ENCODE measurements at regions not wholly inside any gene's neighbourhood (a gene's known extent, or its start where the extent isn't known, plus 50 kb on each side); places are given as distances from the start of the nearest gene placed in this dataset.

- TF ChIP-seq CBX8 (IDR thresholded peaks at IDR 0.05; ENCODE audit: borderline replicate concordance, low read depth, low read length) (no peak), MAFK (IDR thresholded peaks at IDR 0.05; ENCODE audit: low read depth, low read length) (no peak)
Measured at GRCh38 chr2:173719471-173719870, 245.7 kb downstream of the SP3 start (continued).
